ENCODE measurements at regions not wholly inside any gene's neighbourhood (a gene's known extent, or its start where the extent isn't known, plus 50 kb on each side); places are given as distances from the start of the nearest gene placed in this dataset.
"Not testable (repeated sequence)": the region's sequence is repeated elsewhere in the genome, so short reads cannot be mapped to it uniquely, and the experiment has no call there.

GRCh38 chr13:105679838-105680237 is 855.6 kb downstream of the EFNB2 start:
- Histone ChIP-seq H3K27me3 (no peaks in the 10 kb centered on the region), H3K9me2 (replicated peaks; ENCODE audit: insufficient read depth) (no peaks in the 10 kb centered on the region), H3K4me2 (no peak overlapping the region), H4K20me1 (ENCODE audit: insufficient read depth, poor library complexity, severe bottlenecking) (no peaks in the 10 kb centered on the region), H3K4me3 (no peak overlapping the region), H3K27ac (no peak overlapping the region), H2AFZ (no peak overlapping the region), H3K79me2 (no peaks in the 10 kb centered on the region), H3K9me3 (ENCODE audit: low read depth) (no peaks in the 10 kb centered on the region), H3K36me3 (replicated peaks; ENCODE audit: insufficient read depth, low read depth) (no peaks in the 10 kb centered on the region), H3K4me1 (ENCODE audit: insufficient read depth) (peaks cover 3% of the 10 kb centered on the region)
- WGBS (ENCODE audit: low lambda C conversion rate, missing lambda C conversion rate) = 74% methylated on average over 4 of the region's 4 CpGs
- TF ChIP-seq, protein P1, sequence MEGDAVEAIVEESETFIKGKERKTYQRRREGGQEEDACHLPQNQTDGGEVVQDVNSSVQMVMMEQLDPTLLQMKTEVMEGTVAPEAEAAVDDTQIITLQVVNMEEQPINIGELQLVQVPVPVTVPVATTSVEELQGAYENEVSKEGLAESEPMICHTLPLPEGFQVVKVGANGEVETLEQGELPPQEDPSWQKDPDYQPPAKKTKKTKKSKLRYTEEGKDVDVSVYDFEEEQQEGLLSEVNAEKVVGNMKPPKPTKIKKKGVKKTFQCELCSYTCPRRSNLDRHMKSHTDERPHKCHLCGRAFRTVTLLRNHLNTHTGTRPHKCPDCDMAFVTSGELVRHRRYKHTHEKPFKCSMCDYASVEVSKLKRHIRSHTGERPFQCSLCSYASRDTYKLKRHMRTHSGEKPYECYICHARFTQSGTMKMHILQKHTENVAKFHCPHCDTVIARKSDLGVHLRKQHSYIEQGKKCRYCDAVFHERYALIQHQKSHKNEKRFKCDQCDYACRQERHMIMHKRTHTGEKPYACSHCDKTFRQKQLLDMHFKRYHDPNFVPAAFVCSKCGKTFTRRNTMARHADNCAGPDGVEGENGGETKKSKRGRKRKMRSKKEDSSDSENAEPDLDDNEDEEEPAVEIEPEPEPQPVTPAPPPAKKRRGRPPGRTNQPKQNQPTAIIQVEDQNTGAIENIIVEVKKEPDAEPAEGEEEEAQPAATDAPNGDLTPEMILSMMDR (IDR thresholded peaks at IDR 0.05; ENCODE audit: poor library complexity) = no peak
- DNase-seq (ENCODE audit: low spot score) = peak; percentile 8

GRCh38 chr13:105678072-105678471 is 857.4 kb downstream of the EFNB2 start:
- H3K27me3 ChIP-seq = no peaks in the 10 kb centered on the region
- H3K27ac ChIP-seq = peak overlapping the region; percentile 15
- no peaks in the 10 kb centered on the region for H3K9me3 ChIP-seq (ENCODE audit: low read depth)
- H3K79me2 ChIP-seq = no peaks in the 10 kb centered on the region
- TF ChIP-seq EZH2phosphoT487 (IDR thresholded peaks at IDR 0.05; ENCODE audit: low read depth, severe bottlenecking, unreplicated experiment) = no peak
- no peak for TF ChIP-seq EZH2 (IDR thresholded peaks at IDR 0.05; ENCODE audit: borderline replicate concordance)
- TF ChIP-seq, protein P1 (IDR thresholded peaks at IDR 0.05; ENCODE audit: poor library complexity) = no peak
- DNase-seq (ENCODE audit: low spot score) = no peak
- H3K4me3 ChIP-seq = no peak overlapping the region
- peak overlapping the region; percentile 31 for H2AFZ ChIP-seq
- no peaks in the 10 kb centered on the region for H3K36me3 ChIP-seq (replicated peaks; ENCODE audit: insufficient read depth, low read depth)
- H3K4me2 ChIP-seq = no peak overlapping the region
- no peaks in the 10 kb centered on the region for H4K20me1 ChIP-seq (ENCODE audit: insufficient read depth, poor library complexity, severe bottlenecking)
- peaks cover 3% of the 10 kb centered on the region for H3K4me1 ChIP-seq (ENCODE audit: insufficient read depth)
- H3K9me2 ChIP-seq (replicated peaks; ENCODE audit: insufficient read depth) = no peaks in the 10 kb centered on the region
- WGBS (ENCODE audit: low lambda C conversion rate, missing lambda C conversion rate) = 36% methylated on average over 1 of the region's 1 CpG

DNA sequence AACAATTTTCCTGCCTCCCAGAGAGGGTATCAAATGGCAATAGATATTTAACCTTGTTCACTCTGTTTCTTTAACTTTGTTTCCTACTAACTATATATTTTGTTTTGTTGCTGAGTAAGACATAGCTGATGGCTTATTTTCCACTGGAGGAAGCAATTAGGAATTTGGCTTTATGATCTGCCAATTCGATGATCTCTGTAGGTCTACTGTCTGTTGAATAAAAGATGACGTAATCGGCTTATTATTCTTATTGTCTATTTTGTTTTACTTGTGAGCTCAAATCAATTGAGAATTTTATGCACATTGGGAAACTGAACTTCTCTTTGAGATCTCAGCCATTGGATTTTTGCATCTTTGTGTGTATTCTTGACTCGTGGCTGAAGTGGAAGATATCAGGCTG is 862.6 kb downstream of the EFNB2 start:
- H3K4me3 ChIP-seq = no peak overlapping the region
- TF ChIP-seq EZH2 (IDR thresholded peaks at IDR 0.05; ENCODE audit: borderline replicate concordance) (no peak), EZH2phosphoT487 (IDR thresholded peaks at IDR 0.05; ENCODE audit: low read depth, severe bottlenecking, unreplicated experiment) (no peak)
- TF ChIP-seq, protein P1 (IDR thresholded peaks at IDR 0.05; ENCODE audit: poor library complexity) = no peak
- H3K4me1 ChIP-seq (ENCODE audit: insufficient read depth) = peaks cover 1% of the 10 kb centered on the region
- H4K20me1 ChIP-seq (ENCODE audit: insufficient read depth, poor library complexity, severe bottlenecking) = no peaks in the 10 kb centered on the region
- H3K27ac ChIP-seq = no peak overlapping the region
- no peaks in the 10 kb centered on the region for H3K27me3 ChIP-seq
- no peak overlapping the region for H3K4me2 ChIP-seq
- no peaks in the 10 kb centered on the region for H3K9me3 ChIP-seq (ENCODE audit: low read depth)
- no peaks in the 10 kb centered on the region for H3K9me2 ChIP-seq (replicated peaks; ENCODE audit: insufficient read depth)
- H2AFZ ChIP-seq = no peak overlapping the region
- H3K36me3 ChIP-seq (replicated peaks; ENCODE audit: insufficient read depth, low read depth) = no peaks in the 10 kb centered on the region
- no peak for DNase-seq (ENCODE audit: low spot score)
- H3K79me2 ChIP-seq = no peaks in the 10 kb centered on the region
- WGBS (ENCODE audit: low lambda C conversion rate, missing lambda C conversion rate) = 90% methylated on average over 4 of the region's 4 CpGs

- not testable (repeated sequence) for DNase-seq (ENCODE audit: low spot score); H3K79me2 ChIP-seq; H3K36me3 ChIP-seq (replicated peaks; ENCODE audit: insufficient read depth, low read depth); H3K9me3 ChIP-seq (ENCODE audit: low read depth); H2AFZ ChIP-seq; H3K27ac ChIP-seq; H3K27me3 ChIP-seq; H3K9me2 ChIP-seq (replicated peaks; ENCODE audit: insufficient read depth); H3K4me3 ChIP-seq; H3K4me2 ChIP-seq; H4K20me1 ChIP-seq (ENCODE audit: insufficient read depth, poor library complexity, severe bottlenecking); H3K4me1 ChIP-seq (ENCODE audit: insufficient read depth)
- WGBS (ENCODE audit: low lambda C conversion rate, missing lambda C conversion rate) = 87% methylated on average over 9 of the region's 9 CpGs
Measured at GRCh38 chr13:105671131-105671530, 864.3 kb downstream of the EFNB2 start.

Measured in hepatocyte (in vitro differentiated cells).